ENCODE measurements at regions not wholly inside any gene's neighbourhood (a gene's known extent, or its start where the extent isn't known, plus 50 kb on each side); places are given as distances from the start of the nearest gene placed in this dataset.

DNA sequence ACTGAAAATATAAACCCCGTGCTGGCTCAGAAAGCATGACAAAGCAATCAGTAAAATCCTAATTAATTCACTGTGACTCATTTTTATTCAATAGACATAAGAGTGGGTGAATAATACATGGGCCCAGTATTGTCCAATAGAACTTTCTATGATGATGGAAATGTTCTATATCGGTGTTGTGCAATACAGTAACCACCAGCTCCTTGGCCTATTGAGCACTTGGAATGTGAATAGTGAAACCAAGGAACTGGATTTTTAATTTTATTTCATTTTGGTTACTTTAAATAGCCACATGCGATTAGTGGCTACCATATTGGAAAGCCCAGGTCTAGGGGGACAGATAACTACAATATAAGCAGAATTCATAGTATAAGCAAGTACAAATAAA, 69.8 kb upstream of the PPP2R3A start:
- Histone ChIP-seq H3K27me3 (no peaks in the 10 kb centered on the region), H3K9me3 (no peaks in the 10 kb centered on the region), H3K4me3 (no peak overlapping the region), H3K27ac (replicated peaks in 1 of 4) (no peak overlapping the region), H3K36me3 (no peaks in the 10 kb centered on the region), H3K4me1 (no peaks in the 10 kb centered on the region)
- intact Hi-C loops (cut with DNase I) = loop anchor here (5.0 kb wide), 2 partner anchors 1103 to 1293 kb away; no protein-coding TSS in a partner anchor
- TF ChIP-seq POLR2AphosphoS5 (IDR thresholded peaks at IDR 0.05) (no peak), POLR2A (IDR thresholded peaks at IDR 0.05; ENCODE audit: low read depth) (no peak), EP300 (IDR thresholded peaks at IDR 0.05) (no peak)
- TF ChIP-seq, protein P1, sequence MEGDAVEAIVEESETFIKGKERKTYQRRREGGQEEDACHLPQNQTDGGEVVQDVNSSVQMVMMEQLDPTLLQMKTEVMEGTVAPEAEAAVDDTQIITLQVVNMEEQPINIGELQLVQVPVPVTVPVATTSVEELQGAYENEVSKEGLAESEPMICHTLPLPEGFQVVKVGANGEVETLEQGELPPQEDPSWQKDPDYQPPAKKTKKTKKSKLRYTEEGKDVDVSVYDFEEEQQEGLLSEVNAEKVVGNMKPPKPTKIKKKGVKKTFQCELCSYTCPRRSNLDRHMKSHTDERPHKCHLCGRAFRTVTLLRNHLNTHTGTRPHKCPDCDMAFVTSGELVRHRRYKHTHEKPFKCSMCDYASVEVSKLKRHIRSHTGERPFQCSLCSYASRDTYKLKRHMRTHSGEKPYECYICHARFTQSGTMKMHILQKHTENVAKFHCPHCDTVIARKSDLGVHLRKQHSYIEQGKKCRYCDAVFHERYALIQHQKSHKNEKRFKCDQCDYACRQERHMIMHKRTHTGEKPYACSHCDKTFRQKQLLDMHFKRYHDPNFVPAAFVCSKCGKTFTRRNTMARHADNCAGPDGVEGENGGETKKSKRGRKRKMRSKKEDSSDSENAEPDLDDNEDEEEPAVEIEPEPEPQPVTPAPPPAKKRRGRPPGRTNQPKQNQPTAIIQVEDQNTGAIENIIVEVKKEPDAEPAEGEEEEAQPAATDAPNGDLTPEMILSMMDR (IDR thresholded peaks at IDR 0.05) = no peak
- no peak for DNase-seq (ENCODE audit: extremely low spot score)
- 90% methylated on average over 3 of the region's 3 CpGs for WGBS

DNA sequence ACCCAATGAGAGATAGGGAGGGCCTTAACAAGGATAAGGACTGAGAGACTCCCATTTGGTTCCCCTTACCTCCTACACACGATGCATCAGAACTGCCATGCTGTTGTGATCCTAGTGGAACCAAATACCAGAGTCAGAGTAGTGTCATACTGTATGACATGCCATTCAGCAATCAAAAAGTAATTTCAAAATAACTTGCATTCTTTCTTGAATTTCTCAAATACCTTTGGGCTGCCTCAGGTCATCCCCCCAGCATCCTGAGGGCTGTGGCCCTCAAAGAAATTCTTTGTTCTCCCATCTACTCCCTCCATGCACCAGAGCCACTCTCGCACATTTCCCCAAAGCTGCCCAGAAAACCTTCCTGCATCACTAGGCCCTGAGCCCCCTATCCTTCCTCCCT, 68.9 kb upstream of the PPP2R3A start:
- Histone ChIP-seq H3K36me3 (no peaks in the 10 kb centered on the region), H3K27ac (replicated peaks in 1 of 4) (no peak overlapping the region), H3K4me3 (no peak overlapping the region), H3K4me1 (no peaks in the 10 kb centered on the region), H3K27me3 (no peaks in the 10 kb centered on the region), H3K9me3 (no peaks in the 10 kb centered on the region)
- TF ChIP-seq POLR2A (IDR thresholded peaks at IDR 0.05; ENCODE audit: low read depth) (no peak), POLR2AphosphoS5 (IDR thresholded peaks at IDR 0.05) (no peak), EP300 (IDR thresholded peaks at IDR 0.05) (no peak)
- DNase-seq (ENCODE audit: extremely low spot score) = no peak
- intact Hi-C loops (cut with DNase I) = loop anchor here (5.0 kb wide), 2 partner anchors 1104 to 1294 kb away; no protein-coding TSS in a partner anchor
- 92% methylated on average over 2 of the region's 2 CpGs for WGBS

DNA sequence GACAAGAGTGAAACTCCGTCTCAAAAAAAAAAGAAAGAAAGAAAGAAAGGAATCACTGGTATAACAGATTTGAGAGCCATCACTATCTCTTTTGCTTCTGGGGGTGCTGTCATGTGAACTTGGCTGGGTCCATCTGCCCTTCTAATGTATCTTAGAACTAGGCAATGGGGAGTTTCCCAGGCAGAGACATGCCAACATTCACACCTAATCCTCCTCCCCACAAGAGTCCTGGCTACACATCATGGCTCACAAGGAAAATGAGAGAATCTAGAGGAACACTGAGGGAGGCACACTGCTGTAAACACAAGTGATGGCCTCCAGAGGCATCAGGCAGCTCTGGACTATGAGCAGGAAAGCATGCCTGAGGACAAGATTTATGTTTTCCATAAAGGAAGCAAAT, 67.8 kb upstream of the PPP2R3A start:
- Histone ChIP-seq H3K27me3 (no peaks in the 10 kb centered on the region), H3K9me3 (no peaks in the 10 kb centered on the region), H3K4me3 (no peak overlapping the region), H3K36me3 (no peaks in the 10 kb centered on the region), H3K27ac (replicated peaks in 1 of 4) (no peak overlapping the region), H3K4me1 (no peaks in the 10 kb centered on the region)
- no peak for TF ChIP-seq EP300 (IDR thresholded peaks at IDR 0.05)
- no peak for TF ChIP-seq POLR2AphosphoS5 (IDR thresholded peaks at IDR 0.05)
- no peak for TF ChIP-seq POLR2A (IDR thresholded peaks at IDR 0.05; ENCODE audit: low read depth)
- TF ChIP-seq, protein P1 (IDR thresholded peaks at IDR 0.05) = no peak
- intact Hi-C loops (cut with DNase I) = loop anchor here (5.0 kb wide), 2 partner anchors 1105 to 1295 kb away; no protein-coding TSS in a partner anchor
- peak; percentile 84 for DNase-seq (ENCODE audit: extremely low spot score)
- 86% methylated on average over 1 of the region's 1 CpG for WGBS

DNA sequence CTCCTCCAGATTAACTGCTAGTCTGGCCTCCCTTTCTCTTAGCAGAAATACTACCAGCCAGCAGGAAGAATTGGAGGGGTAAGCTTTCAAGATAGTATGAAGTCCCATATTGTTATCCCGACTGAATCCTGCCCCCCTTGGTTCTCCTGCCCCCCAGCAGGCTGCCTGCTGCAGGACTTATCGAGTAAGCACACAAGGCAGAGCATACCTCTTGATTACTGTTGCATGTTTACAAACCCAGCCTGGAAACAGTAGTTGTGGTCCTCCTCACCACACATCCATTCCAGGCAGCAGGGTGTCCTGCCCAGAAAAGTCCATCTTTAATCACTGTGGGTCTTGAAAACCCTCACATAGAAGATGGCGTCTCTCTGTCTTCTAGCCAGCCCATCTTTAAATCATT, 66.8 kb upstream of the PPP2R3A start:
- Histone ChIP-seq H3K27me3 (no peaks in the 10 kb centered on the region), H3K4me1 (no peaks in the 10 kb centered on the region), H3K36me3 (no peaks in the 10 kb centered on the region), H3K4me3 (no peak overlapping the region), H3K9me3 (no peaks in the 10 kb centered on the region), H3K27ac (replicated peaks in 1 of 4) (no peak overlapping the region)
- peak; percentile 80 for DNase-seq (ENCODE audit: extremely low spot score)
- no peak for TF ChIP-seq POLR2A (IDR thresholded peaks at IDR 0.05; ENCODE audit: low read depth)
- TF ChIP-seq EP300 (IDR thresholded peaks at IDR 0.05) = no peak
- no peak for TF ChIP-seq POLR2AphosphoS5 (IDR thresholded peaks at IDR 0.05)
- TF ChIP-seq, protein P1 (IDR thresholded peaks at IDR 0.05) = no peak
- WGBS = 80% methylated on average over 3 of the region's 3 CpGs
- intact Hi-C loops (cut with DNase I) = loop anchor here (5.0 kb wide), 2 partner anchors 1106 to 1296 kb away; no protein-coding TSS in a partner anchor

DNA sequence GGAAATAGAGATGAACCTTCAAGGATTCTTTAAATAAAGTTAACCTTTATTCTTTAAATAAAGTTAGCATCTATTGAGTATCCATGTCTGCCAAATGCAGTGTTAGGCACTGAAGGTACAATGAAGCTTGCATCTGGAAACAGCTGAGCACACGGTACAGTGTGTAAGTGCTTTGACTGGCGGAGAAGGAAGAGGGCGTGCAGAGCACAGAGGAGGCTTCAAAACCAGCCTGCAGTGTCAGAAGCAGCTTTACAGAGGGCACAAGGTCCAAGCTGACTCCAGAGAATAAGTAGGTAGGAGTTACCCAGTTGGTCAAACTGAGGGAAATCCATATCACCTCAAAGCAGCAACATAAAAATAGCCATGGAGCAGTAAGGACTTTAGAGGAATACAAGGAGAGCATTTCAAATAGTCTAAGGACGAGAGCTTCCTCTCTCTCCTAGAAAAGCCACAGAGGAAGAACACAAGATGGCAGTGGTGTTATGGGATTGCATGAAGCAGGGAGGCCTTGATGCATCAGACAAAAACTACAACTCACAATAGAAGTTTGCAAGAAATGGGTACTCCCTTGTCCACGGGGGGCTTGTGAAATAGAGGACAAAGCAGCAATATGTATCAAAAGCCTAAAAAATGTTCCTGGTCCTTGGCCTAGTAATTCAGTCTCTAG, 60.3 kb upstream of the PPP2R3A start:
- no peaks in the 10 kb centered on the region for H3K4me1 ChIP-seq
- no peaks in the 10 kb centered on the region for H3K9me3 ChIP-seq
- H3K27ac ChIP-seq (replicated peaks in 1 of 4) = no peak overlapping the region
- DNase-seq (ENCODE audit: extremely low spot score) = peak; percentile 34
- TF ChIP-seq, protein P1 (IDR thresholded peaks at IDR 0.05) = no peak
- TF ChIP-seq POLR2A (IDR thresholded peaks at IDR 0.05; ENCODE audit: low read depth) = no peak
- no peak for TF ChIP-seq EP300 (IDR thresholded peaks at IDR 0.05)
- no peak for TF ChIP-seq POLR2AphosphoS5 (IDR thresholded peaks at IDR 0.05)
- WGBS = 55% methylated on average over 5 of the region's 5 CpGs
- no peak overlapping the region for H3K4me3 ChIP-seq
- no peaks in the 10 kb centered on the region for H3K27me3 ChIP-seq
- intact Hi-C loops (cut with DNase I) = no loop called here
- H3K36me3 ChIP-seq = no peaks in the 10 kb centered on the region
